ENCODE measurements at regions not wholly inside any gene's neighbourhood (a gene's known extent, or its start where the extent isn't known, plus 50 kb on each side); places are given as distances from the start of the nearest gene placed in this dataset.

GRCh38 chr3:104606812-104607211, 759.9 kb upstream of the ALCAM start:
- TF ChIP-seq TSHZ2 (CRISPR knock-in tag; IDR thresholded peaks at IDR 0.05) (no peak), CSRNP3 (CRISPR knock-in tag; IDR thresholded peaks at IDR 0.05) (no peak)
